GM13976 (cell line): ENCODE measurements at regions not wholly inside any gene's neighbourhood (a gene's known extent, or its start where the extent isn't known, plus 50 kb on each side); places are given as distances from the start of the nearest gene placed in this dataset.

Experiments
- DNase-seq: peaks from one replicate; pipeline ENCODE4 v3.0.0; 2012; ENCODE audit warnings: low spot score
- in situ Hi-C: fragments of 300-500 bp; cut with MboI; formaldehyde crosslinking; loops from one replicate; pipeline ENCODE4 v1.12.0; 2022; ENCODE audit warnings: low sequenced_read_pairs, mixed read lengths, inconsistent platforms; ENCODE audit not compliant: unreplicated experiment
- TF ChIP-seq, protein P1 (sequence below): IDR thresholded peaks from 2 replicates; pipeline ENCODE4 v1.5.1; 2012; ENCODE audit warnings: borderline replicate concordance, mild to moderate bottlenecking; ENCODE audit not compliant: insufficient read depth; ENCODE audit errors: extremely low read depth, missing control alignments, control extremely low read depth

DNA sequence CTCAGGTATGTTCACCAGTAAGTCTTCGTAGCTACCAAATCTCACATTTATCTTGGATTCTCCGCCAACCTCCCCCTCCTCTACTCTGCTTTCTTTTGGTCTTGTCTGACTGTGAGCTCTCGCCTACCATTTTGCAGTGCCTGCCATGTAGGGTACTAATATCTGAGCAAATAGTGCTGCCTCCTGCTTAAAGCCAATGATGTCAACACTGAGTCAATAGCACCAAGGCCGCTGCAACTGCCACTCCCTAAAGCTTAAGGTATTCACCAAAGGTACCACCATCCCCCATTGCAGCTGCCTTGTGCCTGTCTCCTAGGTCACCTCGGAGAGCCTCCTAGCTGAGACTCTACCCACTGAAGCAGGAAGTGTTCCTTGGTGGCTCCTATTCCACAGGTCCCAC, 114.8 kb upstream of the FUT8 start:
- in situ Hi-C loops, result no loop called here
- TF ChIP-seq, protein P1, sequence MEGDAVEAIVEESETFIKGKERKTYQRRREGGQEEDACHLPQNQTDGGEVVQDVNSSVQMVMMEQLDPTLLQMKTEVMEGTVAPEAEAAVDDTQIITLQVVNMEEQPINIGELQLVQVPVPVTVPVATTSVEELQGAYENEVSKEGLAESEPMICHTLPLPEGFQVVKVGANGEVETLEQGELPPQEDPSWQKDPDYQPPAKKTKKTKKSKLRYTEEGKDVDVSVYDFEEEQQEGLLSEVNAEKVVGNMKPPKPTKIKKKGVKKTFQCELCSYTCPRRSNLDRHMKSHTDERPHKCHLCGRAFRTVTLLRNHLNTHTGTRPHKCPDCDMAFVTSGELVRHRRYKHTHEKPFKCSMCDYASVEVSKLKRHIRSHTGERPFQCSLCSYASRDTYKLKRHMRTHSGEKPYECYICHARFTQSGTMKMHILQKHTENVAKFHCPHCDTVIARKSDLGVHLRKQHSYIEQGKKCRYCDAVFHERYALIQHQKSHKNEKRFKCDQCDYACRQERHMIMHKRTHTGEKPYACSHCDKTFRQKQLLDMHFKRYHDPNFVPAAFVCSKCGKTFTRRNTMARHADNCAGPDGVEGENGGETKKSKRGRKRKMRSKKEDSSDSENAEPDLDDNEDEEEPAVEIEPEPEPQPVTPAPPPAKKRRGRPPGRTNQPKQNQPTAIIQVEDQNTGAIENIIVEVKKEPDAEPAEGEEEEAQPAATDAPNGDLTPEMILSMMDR, result no peak
- DNase-seq, result no peak

DNA sequence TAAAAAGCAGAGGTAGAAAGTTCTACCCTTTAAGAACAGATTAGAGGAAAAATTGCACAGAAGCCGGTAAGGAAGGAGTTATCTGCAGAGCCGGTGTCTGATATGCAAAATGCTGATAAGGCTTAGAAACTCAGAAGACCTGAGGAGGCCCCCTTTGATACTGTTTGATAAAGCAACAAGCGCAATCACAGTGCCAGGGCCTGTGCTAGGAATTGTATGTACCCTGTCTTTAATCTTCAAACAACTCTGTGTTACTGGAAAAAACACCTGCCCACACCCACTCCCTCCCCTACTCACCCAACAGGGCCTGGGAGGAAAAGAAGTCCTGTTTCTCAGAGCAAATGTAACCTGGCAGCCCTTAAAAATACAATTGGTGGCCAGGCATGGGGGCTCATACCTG, 112.7 kb upstream of the FUT8 start:
- in situ Hi-C loops, result no loop called here
- TF ChIP-seq, protein P1, result no peak
- DNase-seq, result no peak

DNA sequence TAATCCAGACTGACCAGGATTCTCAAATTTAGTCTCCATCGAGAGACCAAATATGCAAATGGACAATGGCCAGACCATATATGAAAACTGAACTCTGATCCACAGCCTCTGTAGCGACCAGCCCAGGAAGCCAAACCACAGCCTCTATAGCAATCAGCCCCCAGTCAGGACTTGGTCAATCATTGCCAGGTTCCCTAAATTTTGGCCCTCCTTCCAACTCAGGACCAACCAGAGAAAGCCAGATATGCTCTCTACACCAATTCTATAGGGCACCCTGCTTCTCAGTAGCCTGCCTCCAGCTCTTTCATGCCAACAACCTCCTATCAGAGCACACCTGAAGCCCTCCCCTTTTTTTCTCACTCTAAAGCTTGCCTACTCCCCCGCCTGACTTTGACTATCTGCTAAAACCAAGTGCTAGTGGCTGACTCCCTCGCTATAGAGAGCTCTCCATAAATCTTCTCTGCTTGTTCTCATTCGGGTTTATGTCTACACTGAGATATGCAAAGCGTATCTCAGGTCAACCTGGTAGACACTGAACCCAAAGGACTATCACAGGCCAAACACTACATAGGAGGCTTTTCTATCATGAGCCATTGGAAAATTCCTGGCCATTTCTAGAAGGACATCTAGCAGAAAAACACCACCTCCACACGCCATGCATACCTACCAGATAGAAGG, 110.5 kb upstream of the FUT8 start:
- no peak for DNase-seq
- TF ChIP-seq, protein P1, result no peak
- in situ Hi-C loops, result no loop called here

DNA sequence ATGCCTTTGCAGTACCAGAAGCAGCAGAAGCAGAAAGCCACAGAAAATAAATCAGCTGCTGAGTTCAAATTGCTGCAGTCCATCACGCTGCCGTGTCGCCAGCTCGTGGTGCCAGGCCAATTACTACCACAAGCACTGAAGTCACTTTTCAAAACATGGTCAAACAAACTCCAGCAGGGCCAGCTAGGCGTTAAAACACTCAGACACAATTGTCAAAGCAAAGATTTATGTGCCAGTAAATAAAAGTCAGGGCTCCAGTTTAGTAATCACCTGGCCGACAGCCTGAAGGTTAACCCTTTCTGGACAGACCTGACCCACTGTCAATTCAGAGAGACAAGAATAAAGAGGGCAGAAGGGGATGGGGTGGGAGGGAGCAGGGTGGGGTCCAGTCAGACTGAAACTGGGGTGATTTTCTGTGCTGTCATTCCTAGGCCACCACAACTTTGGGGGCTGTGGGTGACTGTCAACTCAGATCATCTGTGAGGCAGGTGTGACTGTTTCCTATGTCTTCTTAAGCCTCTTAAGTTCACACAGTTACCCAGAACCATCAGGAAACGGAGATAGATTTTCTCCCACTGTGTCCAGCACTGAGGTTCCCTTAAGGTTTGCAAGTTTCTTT, 109.8 kb upstream of the FUT8 start:
- TF ChIP-seq, protein P1, result no peak
- peak; percentile 69 for DNase-seq
- in situ Hi-C loops, result no loop called here

DNA sequence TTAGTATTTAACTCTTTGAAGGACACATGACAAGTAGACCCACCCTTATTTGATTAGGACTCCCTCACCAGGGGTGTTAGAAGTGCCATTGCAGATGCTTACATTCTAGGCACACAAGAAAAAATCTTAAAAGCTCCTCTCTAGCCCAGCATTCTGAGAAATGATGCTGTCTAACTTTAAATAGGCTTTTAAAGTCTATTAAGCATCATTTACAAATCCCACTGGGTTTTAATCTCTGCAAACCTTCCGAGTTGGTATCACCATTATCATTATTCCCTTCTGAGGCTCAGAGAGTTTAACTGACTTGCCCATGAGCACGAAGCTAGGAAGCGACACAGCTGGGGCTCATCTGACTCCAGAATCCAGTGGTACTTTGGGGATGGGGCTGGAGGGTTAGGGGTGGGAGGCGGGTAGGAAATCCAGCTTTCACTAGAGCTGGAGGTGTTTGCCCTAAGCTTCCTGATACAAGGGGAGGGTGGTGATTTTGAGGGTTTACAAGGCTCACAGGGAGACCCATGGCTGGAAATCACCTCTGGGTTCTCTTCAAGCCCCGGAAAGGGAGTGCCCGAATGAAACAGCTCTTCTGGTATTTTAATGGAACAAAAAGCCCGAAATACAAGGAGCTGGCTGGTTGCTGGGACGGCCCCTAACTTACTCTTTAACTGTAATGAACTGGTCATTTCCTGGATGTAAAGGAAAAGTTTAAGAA, 109.2 kb upstream of the FUT8 start:
- TF ChIP-seq, protein P1, result no peak
- in situ Hi-C loops, result no loop called here
- no peak for DNase-seq

DNA sequence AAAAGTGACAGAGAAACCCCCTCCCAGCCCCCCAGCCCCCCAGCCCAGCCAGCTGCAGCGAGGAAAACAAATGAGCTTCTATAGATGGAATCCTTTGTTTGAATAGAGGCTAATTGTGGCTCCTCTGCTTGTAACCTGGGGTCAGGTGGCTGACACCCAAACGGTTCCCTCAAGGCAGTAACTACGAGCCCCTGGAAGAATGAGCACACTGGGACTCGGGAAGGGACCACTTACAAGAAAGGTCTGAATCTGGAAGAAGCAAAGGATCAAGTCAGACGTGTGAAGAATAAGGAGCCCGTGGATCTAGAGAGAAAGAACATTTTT, 108.7 kb upstream of the FUT8 start:
- TF ChIP-seq, protein P1, result no peak
- in situ Hi-C loops, result no loop called here
- no peak for DNase-seq
